Right renal cortex interstitium (tissue), 3 donors: ENCODE measurements at regions not wholly inside any gene's neighbourhood (a gene's known extent, or its start where the extent isn't known, plus 50 kb on each side); places are given as distances from the start of the nearest gene placed in this dataset.

ENCODE experiments used
- DNase-seq, 3 donors: peaks; one replicate each; pipeline ENCODE4 v3.0.0-alpha.2; 2013; ENCODE audit warnings: low read depth in 3 of 3, low spot score in 2 of 3

GRCh38 chr3:31135546-31135945 lies 241.1 kb upstream of the GADL1 start:
- no peak for DNase-seq

- DNase-seq, result no peak
Measured at GRCh38 chr3:31137718-31138465, 243.4 kb upstream of the GADL1 start.

- no peak for DNase-seq
Measured at GRCh38 chr3:31140470-31140869, 246.0 kb upstream of the GADL1 start.

DNA sequence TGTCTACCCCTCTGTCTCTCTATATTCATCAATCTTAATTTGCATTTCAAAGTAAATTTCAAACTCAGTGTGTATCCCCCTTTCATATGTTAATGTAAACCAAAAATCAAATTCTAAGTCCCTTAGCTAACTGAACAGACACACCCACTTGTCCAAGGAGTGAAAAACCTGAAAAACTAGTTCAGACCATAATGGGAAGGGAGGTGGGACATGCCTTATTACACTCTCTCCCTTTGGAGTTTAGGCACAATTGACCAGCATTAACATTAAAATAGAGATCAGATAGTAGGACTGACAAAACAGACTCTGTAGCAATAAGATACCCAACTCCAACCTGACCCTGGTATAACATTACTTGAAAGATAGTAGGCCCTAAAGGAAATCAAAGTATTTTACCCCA lies 247.7 kb upstream of the GADL1 start:
- DNase-seq, result no peak

DNA sequence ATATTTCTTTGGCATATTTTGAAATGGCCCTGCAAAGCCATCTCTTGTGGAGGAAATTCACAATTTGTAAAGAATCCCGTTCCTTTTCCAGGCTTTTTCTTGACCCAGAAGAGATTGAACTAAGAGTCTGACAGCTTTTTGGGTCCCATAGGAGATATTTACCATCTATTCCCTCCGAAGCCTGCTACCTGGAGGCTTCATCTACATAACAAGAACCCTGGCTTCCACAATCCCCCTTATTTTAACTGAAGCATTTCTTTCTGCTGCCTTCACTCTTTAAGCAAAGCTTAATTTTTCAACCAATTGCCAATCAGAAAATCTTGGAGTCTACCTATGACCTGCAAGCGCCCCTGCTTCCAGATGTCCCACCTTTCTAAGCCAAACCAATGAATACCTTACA lies 248.1 kb upstream of the GADL1 start:
- no peak for DNase-seq

- DNase-seq, result no peak
Measured at GRCh38 chr3:31145062-31145461, 250.6 kb upstream of the GADL1 start.

DNA sequence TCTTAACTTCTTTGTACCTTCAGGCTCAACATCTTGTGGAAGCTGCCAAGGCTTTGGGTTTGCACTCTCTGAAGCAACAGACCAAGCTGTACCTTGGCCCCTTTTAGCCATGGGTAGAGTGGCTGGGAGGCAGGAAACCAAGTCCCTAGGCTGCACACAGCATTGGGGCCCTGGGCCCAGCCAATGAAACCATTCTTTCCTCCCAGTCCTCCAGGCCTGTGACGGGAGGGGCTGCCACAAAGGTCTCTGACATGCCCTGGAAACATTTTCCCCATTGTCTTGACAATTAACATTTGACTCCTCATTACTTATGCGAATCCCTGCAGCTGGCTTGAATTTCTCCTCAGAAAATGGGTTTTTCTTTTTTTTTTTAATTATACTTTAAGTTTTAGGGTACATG lies 253.1 kb upstream of the GADL1 start:
- no peak for DNase-seq

DNA sequence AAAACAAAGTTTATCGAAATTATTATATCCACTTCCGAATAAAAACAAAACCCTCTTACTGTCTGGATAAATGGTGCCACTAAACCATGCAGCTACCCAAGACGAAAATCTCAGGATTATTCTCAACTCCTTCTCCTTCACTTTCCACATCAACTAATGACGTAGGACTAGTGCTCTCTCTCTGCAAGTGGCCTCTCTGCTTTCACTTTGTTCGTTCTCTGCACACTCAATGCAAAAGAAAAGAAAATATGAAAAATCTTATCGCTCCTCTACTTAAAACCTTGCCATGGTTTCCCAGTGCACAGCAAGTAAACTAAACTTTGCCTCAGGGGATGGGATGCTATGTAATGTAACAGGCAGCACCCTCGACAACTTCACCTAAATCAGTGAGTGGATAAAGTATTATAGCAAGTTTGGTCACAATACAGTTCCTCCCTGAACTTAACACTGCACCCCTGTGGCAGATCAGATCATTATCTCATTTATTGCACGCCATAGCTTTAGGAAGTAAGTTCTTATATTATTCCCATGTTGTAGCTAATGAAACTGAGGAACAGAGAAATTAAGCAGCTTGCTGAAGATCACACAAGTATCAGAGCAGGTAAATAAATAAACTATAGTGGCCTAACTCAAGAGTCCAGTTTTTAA lies 262.7 kb upstream of the GADL1 start:
- no peak for DNase-seq

DNA sequence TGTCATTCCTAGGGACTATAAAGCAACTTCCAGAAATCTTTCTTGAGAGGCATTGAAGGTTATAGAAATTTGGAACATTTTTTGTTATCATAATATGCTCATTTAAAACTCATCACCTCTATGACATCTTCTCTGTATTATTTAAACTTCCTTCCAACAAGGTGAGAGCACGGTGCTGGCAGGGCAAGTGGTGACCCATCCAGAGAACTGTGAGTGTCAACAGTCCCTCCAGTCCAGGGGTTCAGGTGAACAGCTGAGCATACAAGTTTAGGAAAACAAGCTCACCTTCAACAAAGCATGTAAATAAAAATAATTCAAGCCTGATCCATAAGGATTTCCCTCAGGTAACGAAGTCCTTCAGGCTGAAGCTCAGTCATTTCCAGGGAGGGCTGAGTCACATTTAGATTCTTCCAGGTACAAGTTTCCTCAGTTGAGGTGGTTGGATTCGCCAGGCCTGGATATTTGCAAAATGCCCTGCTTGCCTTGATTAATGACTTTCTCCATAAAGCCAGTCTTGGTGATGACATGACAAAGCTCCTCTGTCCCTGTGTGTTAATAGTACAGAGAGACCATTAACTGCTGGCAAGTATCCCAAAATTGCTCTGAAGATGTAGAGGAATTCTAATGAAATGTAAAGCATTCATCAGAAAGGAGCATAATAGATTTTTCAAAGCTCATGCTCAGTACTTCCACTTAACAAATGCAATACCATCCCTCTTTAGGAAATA lies 263.6 kb upstream of the GADL1 start:
- DNase-seq, result no peak

GRCh38 chr3:31159331-31160039 lies 265.0 kb upstream of the GADL1 start:
- DNase-seq, result no peak

- DNase-seq, result no peak
Measured at GRCh38 chr3:31161889-31162288, 267.4 kb upstream of the GADL1 start.

GRCh38 chr3:31164381-31164780 lies 269.9 kb upstream of the GADL1 start:
- DNase-seq, result no peak

DNA sequence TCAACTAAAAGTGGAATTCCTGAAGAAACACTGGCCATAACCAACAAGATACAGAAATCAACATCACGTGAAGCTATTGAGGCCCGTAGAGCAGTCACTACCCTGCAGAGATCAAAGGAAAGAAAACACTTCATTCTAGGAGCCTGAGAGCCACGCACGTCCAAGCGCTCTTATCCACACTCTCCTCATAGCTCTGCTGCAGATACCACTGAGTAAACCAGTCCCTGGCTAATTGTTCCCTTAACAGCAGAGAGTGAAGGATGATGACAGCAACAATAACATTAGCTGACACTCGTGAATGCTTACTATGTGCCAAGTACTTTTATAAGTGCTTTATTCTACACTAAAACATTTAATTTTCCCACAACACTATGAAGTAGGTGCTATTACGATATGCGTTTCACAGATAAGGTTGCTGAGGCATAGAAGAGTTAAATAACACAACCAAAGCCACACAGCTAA lies 271.0 kb upstream of the GADL1 start:
- DNase-seq, result no peak

DNA sequence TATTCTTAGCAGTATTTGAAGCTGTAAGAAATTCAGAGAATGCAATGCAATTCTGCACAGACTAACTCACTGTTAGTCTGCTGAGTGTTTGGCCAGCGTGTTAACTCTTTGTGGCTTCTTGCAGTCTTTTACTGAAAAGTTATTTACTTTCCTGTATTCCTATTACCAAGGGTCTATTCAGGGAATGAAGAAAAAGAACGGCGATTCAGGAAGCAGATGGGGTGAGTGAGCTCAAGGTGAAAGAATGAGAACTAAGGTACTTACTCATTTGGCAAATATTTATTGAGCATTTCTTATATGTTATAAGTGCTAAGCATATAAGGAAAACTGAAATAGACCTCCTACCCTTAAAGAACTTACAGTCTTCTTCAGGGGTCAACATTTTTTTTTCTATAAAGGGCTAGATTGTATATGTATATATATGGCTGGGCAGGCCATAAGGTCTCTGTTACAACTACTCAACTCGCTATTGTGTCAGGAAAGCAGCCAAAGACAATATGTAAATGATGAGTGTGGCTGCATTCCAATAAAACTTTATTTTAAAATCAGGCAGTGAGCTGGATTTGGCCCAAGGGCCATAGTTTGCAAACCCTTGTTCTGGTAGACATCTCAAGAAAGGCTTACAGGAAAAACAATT lies 271.9 kb upstream of the GADL1 start:
- no peak for DNase-seq

DNA sequence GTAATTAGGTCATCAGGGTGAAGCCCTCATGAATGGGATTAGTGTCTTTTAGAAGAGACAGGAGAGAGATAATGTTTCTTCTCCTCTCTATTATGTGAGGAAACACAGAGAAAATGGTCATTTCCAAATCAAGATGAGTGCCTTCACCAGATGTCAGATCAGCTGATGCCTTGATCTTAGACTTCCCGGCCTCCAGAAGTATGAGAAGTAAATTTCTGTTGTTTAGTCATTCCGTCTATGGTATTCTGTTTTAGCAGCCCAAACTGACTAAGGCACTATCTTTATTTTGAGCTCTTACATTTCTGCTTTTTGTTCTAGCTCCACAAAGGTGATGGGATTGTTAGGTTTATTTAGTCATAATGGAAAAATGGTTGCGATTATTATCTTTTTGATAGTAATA lies 273.2 kb upstream of the GADL1 start:
- DNase-seq, result no peak

DNA sequence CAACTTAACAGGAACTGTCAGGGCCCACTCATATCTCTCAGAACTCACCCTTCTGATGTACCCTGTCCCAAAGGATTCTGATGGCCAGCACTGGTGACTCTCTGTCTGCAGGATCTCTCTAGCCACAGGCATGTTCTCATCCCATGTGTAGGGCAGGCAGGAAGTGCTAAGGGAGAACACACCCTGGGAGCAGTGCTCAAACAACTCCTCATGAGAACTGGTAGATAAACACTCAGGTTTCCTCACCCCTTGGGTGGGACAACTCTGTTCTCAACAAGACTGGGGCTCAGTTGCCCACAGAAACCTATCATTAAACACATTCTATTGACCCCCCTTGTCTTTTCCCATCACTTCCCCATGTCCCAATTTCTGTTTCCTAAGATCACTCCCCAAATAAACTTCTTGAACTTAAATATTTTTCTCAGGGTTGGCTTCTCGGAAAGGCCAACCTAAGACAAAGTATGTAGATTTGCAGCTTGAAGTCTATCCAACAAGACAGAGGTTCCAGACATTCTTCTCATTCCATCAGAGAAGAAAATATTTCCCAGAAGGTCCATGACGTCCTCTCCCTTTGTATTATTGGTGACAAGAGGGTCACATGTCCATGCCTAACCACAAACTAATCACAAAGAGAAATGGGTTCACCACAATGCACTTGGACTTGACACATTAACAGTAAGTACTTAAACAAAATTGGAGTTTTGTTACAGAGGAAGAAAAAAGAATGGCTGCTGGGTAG lies 276.6 kb upstream of the GADL1 start:
- DNase-seq, result no peak

GRCh38 chr3:31172336-31172735 lies 277.9 kb upstream of the GADL1 start:
- DNase-seq, result no peak

- DNase-seq, result no peak
Measured at GRCh38 chr3:31173118-31173718, 278.8 kb upstream of the GADL1 start.

DNA sequence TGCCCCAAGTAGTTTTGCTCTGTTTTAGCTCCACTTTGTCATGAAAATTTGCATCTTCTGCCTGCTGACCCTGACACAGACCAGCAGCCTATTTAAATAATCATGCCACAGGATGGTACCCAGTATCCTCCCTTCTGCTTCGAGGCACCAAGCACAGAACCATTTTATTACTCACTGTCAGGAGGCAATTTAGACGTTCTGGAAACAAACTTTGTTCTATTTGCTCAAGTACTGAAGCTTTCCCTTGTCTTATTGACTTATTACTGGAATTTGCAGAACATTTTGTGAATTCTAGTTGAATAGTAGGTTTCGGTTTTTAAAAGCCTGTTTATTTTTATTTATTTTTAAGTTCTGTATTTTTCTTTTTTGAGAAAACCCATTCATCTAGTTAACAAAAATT lies 279.6 kb upstream of the GADL1 start:
- no peak for DNase-seq

- no peak for DNase-seq
Measured at GRCh38 chr3:31176045-31176444, 281.6 kb upstream of the GADL1 start.
